ENCODE measurements at regions not wholly inside any gene's neighbourhood (a gene's known extent, or its start where the extent isn't known, plus 50 kb on each side); places are given as distances from the start of the nearest gene placed in this dataset.

DNA sequence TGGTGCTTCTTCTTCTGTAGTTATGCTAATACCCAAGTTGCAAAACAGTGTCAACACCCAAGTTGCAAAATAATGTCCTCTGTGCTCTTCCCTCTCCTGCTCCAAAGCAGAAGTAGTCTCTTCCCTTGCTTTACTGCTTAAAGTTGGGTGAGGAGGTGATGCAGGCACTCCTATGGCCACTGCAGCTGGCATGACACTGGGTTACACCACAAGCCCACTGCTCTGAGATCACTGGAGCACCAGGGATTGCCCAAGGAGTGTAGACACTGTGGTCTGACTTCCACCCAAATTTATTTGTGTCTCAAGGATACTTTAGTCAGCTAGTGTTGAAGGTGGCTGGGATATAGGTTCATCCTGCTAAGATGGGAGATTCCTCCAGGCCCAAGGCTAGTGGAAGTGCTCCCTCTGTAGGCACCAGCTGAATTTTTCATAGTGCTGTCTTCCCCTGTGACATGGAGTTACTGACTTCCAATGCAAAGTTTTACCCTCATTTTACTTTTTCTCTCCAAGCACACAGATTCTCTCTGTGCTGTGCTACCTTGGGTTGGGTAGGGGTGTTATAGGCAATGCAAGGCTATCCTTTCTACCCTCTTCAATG is 196.2 kb upstream of the TENT5D start:
- no peak overlapping the region for H3K27ac ChIP-seq (ENCODE audit: low read length)
- H3K27me3 ChIP-seq (ENCODE audit: control insufficient read depth, insufficient read depth, low read length) = no peaks in the 10 kb centered on the region
- H3K4me3 ChIP-seq (ENCODE audit: low read length) = no peak overlapping the region
- no peak overlapping the region for H3K9ac ChIP-seq (ENCODE audit: low read length)
- H3K4me1 ChIP-seq (ENCODE audit: control insufficient read depth, low read depth, low read length) = no peaks in the 10 kb centered on the region
- no peaks in the 10 kb centered on the region for H3K36me3 ChIP-seq (ENCODE audit: control insufficient read depth, low read depth, low read length)
- H3K9me3 ChIP-seq (ENCODE audit: control insufficient read depth, low read depth, low read length) = peaks cover 12% of the 10 kb centered on the region

DNA sequence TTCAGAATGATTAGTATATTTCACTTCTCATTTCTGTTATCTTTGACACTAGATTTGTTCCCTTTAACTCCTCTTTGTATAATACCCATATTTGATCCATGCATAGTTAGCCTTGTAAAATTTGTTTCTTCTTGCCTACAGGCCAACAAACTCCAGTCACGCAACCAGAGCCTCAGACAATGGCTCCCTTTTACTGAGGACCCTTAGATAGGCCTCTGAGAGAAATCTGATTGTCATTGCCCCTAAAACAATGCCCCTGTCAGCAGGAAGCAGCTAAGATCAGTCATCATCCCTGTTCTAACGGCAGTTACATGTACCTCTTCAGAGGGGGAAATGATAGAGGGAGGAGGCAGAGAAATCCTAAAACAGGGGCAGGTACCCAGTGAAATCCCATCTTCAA is 190.6 kb upstream of the TENT5D start:
- Histone ChIP-seq H3K27me3 (ENCODE audit: control insufficient read depth, insufficient read depth, low read length) (no peaks in the 10 kb centered on the region), H3K9ac (ENCODE audit: low read length) (no peak overlapping the region), H3K9me3 (ENCODE audit: control insufficient read depth, low read depth, low read length) (peaks cover 24% of the 10 kb centered on the region), H3K4me1 (ENCODE audit: control insufficient read depth, low read depth, low read length) (no peaks in the 10 kb centered on the region), H3K36me3 (ENCODE audit: control insufficient read depth, low read depth, low read length) (no peaks in the 10 kb centered on the region), H3K27ac (ENCODE audit: low read length) (no peak overlapping the region), H3K4me3 (ENCODE audit: low read length) (no peak overlapping the region)

DNA sequence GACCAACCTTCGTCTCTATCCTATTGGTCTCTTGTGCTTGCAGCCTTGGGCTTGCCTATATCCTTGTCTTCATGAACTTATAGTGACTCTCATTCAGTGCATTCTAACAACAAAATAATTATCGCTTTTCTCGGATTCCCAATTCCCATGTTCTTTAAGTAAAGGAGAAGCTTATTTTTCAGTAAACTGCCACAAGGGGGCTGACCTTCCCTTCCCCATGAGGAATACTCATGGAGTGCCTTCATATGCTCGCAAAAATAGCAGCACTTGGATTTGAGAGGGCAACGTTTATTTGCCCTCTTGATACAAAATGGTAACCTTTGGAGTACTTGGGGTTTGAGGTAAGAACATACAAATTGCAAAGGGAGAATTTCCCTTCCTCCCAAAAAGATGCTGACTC is 183.2 kb upstream of the TENT5D start:
- Histone ChIP-seq H3K4me1 (ENCODE audit: control insufficient read depth, low read depth, low read length) (no peaks in the 10 kb centered on the region), H3K9me3 (ENCODE audit: control insufficient read depth, low read depth, low read length) (peaks cover 5% of the 10 kb centered on the region), H3K9ac (ENCODE audit: low read length) (no peak overlapping the region), H3K27me3 (ENCODE audit: control insufficient read depth, insufficient read depth, low read length) (no peaks in the 10 kb centered on the region), H3K27ac (ENCODE audit: low read length) (no peak overlapping the region), H3K4me3 (ENCODE audit: low read length) (no peak overlapping the region), H3K36me3 (ENCODE audit: control insufficient read depth, low read depth, low read length) (no peaks in the 10 kb centered on the region)

DNA sequence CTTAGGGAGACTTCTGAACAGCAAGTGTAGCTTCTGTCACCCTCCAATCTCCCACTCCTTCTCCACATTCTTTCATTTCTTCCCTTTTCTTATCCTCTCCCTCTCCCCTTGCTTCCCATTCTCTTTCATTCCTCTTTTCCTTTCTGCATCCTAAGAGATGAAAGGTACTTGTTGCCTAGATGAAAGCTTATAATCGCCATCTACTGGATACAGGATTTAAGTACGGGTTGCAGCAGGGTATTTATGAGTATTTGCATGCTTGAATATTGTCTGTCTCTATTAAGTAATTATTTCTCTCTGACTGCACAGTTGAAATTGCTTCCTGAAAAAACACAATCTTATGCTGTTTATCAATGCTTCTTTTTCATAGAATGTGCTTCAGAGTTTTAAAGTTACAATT is 174.0 kb upstream of the TENT5D start:
- Histone ChIP-seq H3K36me3 (ENCODE audit: control insufficient read depth, low read depth, low read length) (no peaks in the 10 kb centered on the region), H3K4me1 (ENCODE audit: control insufficient read depth, low read depth, low read length) (no peaks in the 10 kb centered on the region), H3K4me3 (ENCODE audit: low read length) (no peak overlapping the region), H3K9ac (ENCODE audit: low read length) (no peak overlapping the region), H3K27me3 (ENCODE audit: control insufficient read depth, insufficient read depth, low read length) (no peaks in the 10 kb centered on the region), H3K9me3 (ENCODE audit: control insufficient read depth, low read depth, low read length) (peaks cover 20% of the 10 kb centered on the region), H3K27ac (ENCODE audit: low read length) (no peak overlapping the region)

DNA sequence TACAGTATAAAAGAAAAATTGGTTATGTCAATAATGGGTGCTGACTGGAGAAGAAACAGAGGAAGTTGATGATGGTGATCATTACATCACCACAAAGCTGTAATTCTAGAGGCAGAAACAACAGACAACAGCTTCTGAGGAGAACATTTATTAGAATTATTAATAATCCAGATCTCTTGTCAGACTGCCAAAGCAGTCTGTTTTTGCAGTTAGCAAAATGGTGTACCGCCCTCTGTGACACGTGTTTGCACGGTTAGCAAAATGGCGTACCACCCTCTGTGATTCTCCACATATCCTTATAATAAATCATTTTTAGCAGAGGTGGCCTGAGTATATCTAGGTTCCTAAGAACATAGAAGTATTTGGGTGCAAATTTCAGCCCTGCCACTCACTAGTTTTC is 154.0 kb upstream of the TENT5D start:
- Histone ChIP-seq H3K9me3 (ENCODE audit: control insufficient read depth, low read depth, low read length) (peaks cover 26% of the 10 kb centered on the region), H3K9ac (ENCODE audit: low read length) (no peak overlapping the region), H3K27ac (ENCODE audit: low read length) (no peak overlapping the region), H3K27me3 (ENCODE audit: control insufficient read depth, insufficient read depth, low read length) (no peaks in the 10 kb centered on the region), H3K4me1 (ENCODE audit: control insufficient read depth, low read depth, low read length) (no peaks in the 10 kb centered on the region), H3K36me3 (ENCODE audit: control insufficient read depth, low read depth, low read length) (no peaks in the 10 kb centered on the region), H3K4me3 (ENCODE audit: low read length) (no peak overlapping the region)

DNA sequence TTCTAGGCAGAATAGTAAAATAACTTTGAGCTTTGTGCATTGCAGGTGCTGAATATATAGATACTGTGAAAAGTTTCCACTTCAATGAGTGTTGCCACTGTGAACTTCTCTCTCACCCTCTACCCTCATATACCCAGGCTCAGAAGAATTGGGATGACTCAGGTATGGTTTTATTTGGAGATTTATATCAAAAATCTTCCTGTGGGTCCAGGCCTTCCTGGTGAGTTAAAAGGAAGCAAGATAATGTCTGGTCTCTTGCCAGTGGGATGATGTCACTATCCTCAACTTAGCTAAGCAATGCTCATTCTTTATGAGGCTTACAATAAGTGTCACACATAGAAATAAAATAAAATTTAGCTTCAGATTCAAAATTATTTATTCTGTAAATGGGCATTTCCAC is 153.3 kb upstream of the TENT5D start:
- Histone ChIP-seq H3K36me3 (ENCODE audit: control insufficient read depth, low read depth, low read length) (no peaks in the 10 kb centered on the region), H3K9me3 (ENCODE audit: control insufficient read depth, low read depth, low read length) (peaks cover 26% of the 10 kb centered on the region), H3K4me1 (ENCODE audit: control insufficient read depth, low read depth, low read length) (no peaks in the 10 kb centered on the region), H3K27me3 (ENCODE audit: control insufficient read depth, insufficient read depth, low read length) (no peaks in the 10 kb centered on the region), H3K4me3 (ENCODE audit: low read length) (no peak overlapping the region), H3K9ac (ENCODE audit: low read length) (no peak overlapping the region), H3K27ac (ENCODE audit: low read length) (no peak overlapping the region)

DNA sequence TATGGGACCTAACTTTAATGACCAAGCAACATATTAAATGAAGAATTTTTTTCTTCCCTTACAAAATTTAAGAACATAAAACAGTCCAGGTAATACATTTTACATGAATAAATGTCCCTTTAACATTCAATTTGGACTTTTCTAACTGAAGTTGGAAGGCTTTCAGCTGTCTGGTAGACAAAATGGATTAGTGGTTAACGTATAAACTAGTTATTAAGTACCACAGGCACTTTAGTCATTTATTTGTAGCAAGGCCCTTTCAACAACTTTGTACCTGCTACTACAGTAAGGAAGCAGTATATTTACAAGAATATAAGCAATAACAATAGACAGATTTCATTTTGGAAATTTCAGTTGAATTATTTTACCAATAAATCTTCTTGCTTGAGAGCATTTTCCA is 152.5 kb upstream of the TENT5D start:
- no peaks in the 10 kb centered on the region for H3K4me1 ChIP-seq (ENCODE audit: control insufficient read depth, low read depth, low read length)
- no peak overlapping the region for H3K4me3 ChIP-seq (ENCODE audit: low read length)
- H3K27me3 ChIP-seq (ENCODE audit: control insufficient read depth, insufficient read depth, low read length) = no peaks in the 10 kb centered on the region
- no peak overlapping the region for H3K9ac ChIP-seq (ENCODE audit: low read length)
- no peak overlapping the region for H3K27ac ChIP-seq (ENCODE audit: low read length)
- H3K36me3 ChIP-seq (ENCODE audit: control insufficient read depth, low read depth, low read length) = no peaks in the 10 kb centered on the region
- peaks cover 21% of the 10 kb centered on the region for H3K9me3 ChIP-seq (ENCODE audit: control insufficient read depth, low read depth, low read length)

DNA sequence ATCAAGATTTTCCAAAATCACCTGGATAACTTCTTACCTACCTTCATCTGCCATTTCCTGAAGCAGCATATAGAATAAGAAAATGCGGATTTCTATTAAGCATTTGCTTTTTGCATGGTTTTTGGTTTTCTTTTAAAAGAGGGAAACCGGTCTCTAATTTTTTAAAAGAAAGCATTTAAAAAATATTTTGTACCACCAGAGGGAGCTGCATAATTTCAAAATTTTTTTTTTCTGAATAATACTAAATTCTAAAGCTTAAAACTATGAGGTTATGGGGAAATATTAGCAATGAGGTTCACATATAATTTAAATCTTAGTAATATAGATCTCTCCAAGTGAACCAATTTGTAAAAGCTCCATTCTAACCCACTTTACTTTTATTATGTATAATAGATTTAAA is 137.7 kb upstream of the TENT5D start:
- Histone ChIP-seq H3K4me1 (ENCODE audit: control insufficient read depth, low read depth, low read length) (no peaks in the 10 kb centered on the region), H3K27ac (ENCODE audit: low read length) (no peak overlapping the region), H3K9me3 (ENCODE audit: control insufficient read depth, low read depth, low read length) (peaks cover 3% of the 10 kb centered on the region), H3K9ac (ENCODE audit: low read length) (no peak overlapping the region), H3K4me3 (ENCODE audit: low read length) (no peak overlapping the region), H3K27me3 (ENCODE audit: control insufficient read depth, insufficient read depth, low read length) (no peaks in the 10 kb centered on the region), H3K36me3 (ENCODE audit: control insufficient read depth, low read depth, low read length) (no peaks in the 10 kb centered on the region)

DNA sequence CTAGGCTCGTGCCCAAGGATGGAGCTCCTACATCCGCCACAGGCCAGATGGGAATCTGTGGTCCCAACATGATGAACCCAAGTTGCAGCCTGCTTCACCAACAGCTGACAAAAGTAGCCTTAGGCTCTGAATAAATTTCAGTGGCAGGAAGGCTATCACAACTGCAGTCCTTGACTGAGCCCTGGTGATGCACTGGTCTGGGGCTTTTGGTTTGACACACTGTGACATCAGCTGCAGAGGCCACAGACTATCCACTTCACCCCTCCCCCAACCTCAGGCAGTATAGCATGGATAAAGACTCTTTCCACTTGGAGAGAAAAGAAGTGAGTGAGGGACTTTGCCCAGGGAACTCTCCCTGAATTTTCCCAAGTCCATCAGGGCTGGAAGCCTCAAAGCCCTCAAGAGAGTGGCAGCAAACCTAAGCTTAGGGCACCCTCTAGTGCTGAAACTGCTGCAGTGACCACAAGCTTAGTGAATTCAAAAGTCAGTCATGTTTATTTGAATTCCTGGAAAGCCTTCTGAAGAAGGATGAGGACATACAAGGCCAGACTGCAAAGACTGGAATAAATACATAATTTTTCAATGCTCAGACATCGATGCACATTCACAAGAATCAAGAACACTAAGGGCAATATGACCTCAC is 135.0 kb upstream of the TENT5D start:
- Histone ChIP-seq H3K4me1 (ENCODE audit: control insufficient read depth, low read depth, low read length) (no peaks in the 10 kb centered on the region), H3K9me3 (ENCODE audit: control insufficient read depth, low read depth, low read length) (peaks cover 3% of the 10 kb centered on the region), H3K9ac (ENCODE audit: low read length) (no peak overlapping the region), H3K4me3 (ENCODE audit: low read length) (no peak overlapping the region), H3K36me3 (ENCODE audit: control insufficient read depth, low read depth, low read length) (no peaks in the 10 kb centered on the region), H3K27ac (ENCODE audit: low read length) (no peak overlapping the region), H3K27me3 (ENCODE audit: control insufficient read depth, insufficient read depth, low read length) (no peaks in the 10 kb centered on the region)

DNA sequence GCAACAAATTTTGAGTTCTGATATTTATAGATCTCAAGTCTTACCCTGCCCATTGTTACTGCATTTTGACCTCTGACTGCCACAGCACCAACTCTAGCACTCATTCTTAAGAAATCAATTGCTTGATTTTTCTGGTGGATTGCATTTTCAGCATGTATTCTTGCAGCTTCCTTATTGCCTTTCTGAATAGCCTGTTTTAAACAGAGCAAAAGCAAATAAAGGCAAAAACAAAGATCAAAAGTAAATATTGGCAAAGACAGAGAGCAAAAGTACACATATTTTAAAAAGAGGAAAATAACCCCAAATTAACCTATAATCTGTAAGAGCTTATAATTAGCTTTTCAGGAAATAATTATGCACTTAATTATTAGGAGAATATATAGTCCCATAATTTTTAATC is 129.4 kb upstream of the TENT5D start:
- H3K36me3 ChIP-seq (ENCODE audit: control insufficient read depth, low read depth, low read length) = no peaks in the 10 kb centered on the region
- H3K4me3 ChIP-seq (ENCODE audit: low read length) = no peak overlapping the region
- peaks cover 11% of the 10 kb centered on the region for H3K9me3 ChIP-seq (ENCODE audit: control insufficient read depth, low read depth, low read length)
- H3K27me3 ChIP-seq (ENCODE audit: control insufficient read depth, insufficient read depth, low read length) = no peaks in the 10 kb centered on the region
- H3K4me1 ChIP-seq (ENCODE audit: control insufficient read depth, low read depth, low read length) = no peaks in the 10 kb centered on the region
- no peak overlapping the region for H3K27ac ChIP-seq (ENCODE audit: low read length)
- no peak overlapping the region for H3K9ac ChIP-seq (ENCODE audit: low read length)

DNA sequence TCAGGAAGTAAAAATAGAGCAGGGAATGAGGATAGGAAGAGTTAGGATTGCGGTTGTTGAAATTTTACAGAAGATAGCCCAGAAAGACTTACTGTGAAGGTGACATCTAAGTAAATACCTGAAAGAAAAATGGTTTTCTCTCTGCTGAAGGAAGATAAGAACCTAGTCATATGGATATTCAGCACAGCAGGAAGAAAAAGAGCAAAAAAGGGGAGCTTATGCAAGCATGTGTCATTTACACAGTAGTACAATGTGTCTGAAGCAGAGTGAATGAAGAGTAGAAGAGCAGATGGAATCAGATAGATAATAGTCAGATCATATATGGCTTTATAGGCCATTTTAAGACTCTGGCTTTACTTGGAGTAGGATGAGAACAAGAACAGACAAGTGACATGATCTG is 126.9 kb upstream of the TENT5D start:
- no peaks in the 10 kb centered on the region for H3K4me1 ChIP-seq (ENCODE audit: control insufficient read depth, low read depth, low read length)
- H3K9me3 ChIP-seq (ENCODE audit: control insufficient read depth, low read depth, low read length) = peaks cover 17% of the 10 kb centered on the region
- no peak overlapping the region for H3K27ac ChIP-seq (ENCODE audit: low read length)
- no peaks in the 10 kb centered on the region for H3K27me3 ChIP-seq (ENCODE audit: control insufficient read depth, insufficient read depth, low read length)
- no peaks in the 10 kb centered on the region for H3K36me3 ChIP-seq (ENCODE audit: control insufficient read depth, low read depth, low read length)
- H3K9ac ChIP-seq (ENCODE audit: low read length) = no peak overlapping the region
- no peak overlapping the region for H3K4me3 ChIP-seq (ENCODE audit: low read length)

DNA sequence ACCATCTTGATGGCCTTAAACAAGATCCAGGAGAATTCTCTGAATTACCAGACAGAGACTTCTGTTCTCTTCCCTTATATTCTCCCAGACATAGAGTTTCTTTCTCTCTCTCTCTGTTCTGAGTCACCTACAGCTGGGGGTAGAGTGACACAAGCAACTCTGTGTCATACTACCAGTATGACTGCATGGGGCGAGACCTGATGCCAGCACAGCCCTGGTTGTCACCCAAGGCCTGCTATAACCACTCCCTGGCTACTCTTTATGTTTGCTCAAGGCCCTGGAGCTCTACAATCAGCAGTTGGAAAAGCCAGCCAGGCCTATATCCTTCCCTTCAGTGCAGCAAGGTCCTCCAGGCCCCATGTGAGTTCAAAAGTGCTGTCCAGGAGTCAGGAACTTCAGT is 114.2 kb upstream of the TENT5D start:
- Histone ChIP-seq H3K27ac (ENCODE audit: low read length) (no peak overlapping the region), H3K4me1 (ENCODE audit: control insufficient read depth, low read depth, low read length) (no peaks in the 10 kb centered on the region), H3K4me3 (ENCODE audit: low read length) (no peak overlapping the region), H3K9ac (ENCODE audit: low read length) (no peak overlapping the region), H3K36me3 (ENCODE audit: control insufficient read depth, low read depth, low read length) (no peaks in the 10 kb centered on the region), H3K27me3 (ENCODE audit: control insufficient read depth, insufficient read depth, low read length) (no peaks in the 10 kb centered on the region), H3K9me3 (ENCODE audit: control insufficient read depth, low read depth, low read length) (peaks cover 31% of the 10 kb centered on the region)

All from iPS-18a (cell line).